OCI-LY1 (cell line): ENCODE measurements at regions not wholly inside any gene's neighbourhood (a gene's known extent, or its start where the extent isn't known, plus 50 kb on each side); places are given as distances from the start of the nearest gene placed in this dataset.

Experiments
- H2AFZ ChIP-seq: fragments of 200-600 bp; sonication (generic), shearing (Covaris generic); 2 replicates; pipeline ENCODE4 v1.6.0; 2014; ENCODE audit warnings: antibody characterized with exemption, mild to moderate bottlenecking, low read length
- H3F3A ChIP-seq: fragments of 200-600 bp; sonication (generic), shearing (Covaris generic); 2 replicates; pipeline ENCODE4 v1.6.0; 2014; ENCODE audit warnings: mild to moderate bottlenecking, antibody characterized with exemption, low read length, moderate library complexity; ENCODE audit not compliant: insufficient read depth
- H3K27ac ChIP-seq: fragments of 200-600 bp; sonication (generic); 2 replicates; pipeline ENCODE4 v1.5.1; 2014; ENCODE audit warnings: low read length, mixed run types, mild to moderate bottlenecking, low read depth; ENCODE audit not compliant: poor library complexity, severe bottlenecking
- H3K27me3 ChIP-seq: fragments of 200-600 bp; sonication (generic); 2 replicates; pipeline ENCODE4 v1.6.0; 2014; ENCODE audit warnings: antibody characterized with exemption, mild to moderate bottlenecking, low read length, moderate library complexity; ENCODE audit not compliant: insufficient read depth
- H3K36me3 ChIP-seq: fragments of 200-600 bp; sonication (generic); 2 replicates; pipeline ENCODE4 v1.6.1; 2014; ENCODE audit warnings: mild to moderate bottlenecking, antibody characterized with exemption, low read length, moderate library complexity, mixed read lengths; ENCODE audit not compliant: insufficient read depth
- H3K4me1 ChIP-seq: fragments of 200-600 bp; sonication (generic); 2 replicates; pipeline ENCODE4 v1.5.1; 2014; ENCODE audit warnings: mild to moderate bottlenecking, low read length, moderate library complexity; ENCODE audit not compliant: insufficient read depth, severe bottlenecking
- H3K4me2 ChIP-seq: fragments of 200-600 bp; sonication (generic), shearing (Covaris generic); 2 replicates; pipeline ENCODE4 v1.6.1; 2014; ENCODE audit warnings: low read length
- H3K4me3 ChIP-seq: fragments of 200-600 bp; sonication (generic); 2 replicates; pipeline ENCODE4 v1.5.1; 2014; ENCODE audit warnings: low read length, low read depth, mild to moderate bottlenecking, mixed read lengths; ENCODE audit not compliant: poor library complexity, severe bottlenecking
- H3K79me2 ChIP-seq: fragments of 200-600 bp; shearing (Covaris generic); 2 replicates; pipeline ENCODE4 v1.6.1; 2016; ENCODE audit warnings: mixed run types, low read length, mixed read lengths; ENCODE audit not compliant: insufficient read depth
- H3K9ac ChIP-seq: fragments of 200-600 bp; sonication (generic), shearing (Covaris generic); 2 replicates; pipeline ENCODE4 v1.6.1; 2014; ENCODE audit warnings: mild to moderate bottlenecking, low read length, mixed read lengths
- H3K9me2 ChIP-seq: fragments of 200-600 bp; sonication (generic), shearing (Covaris generic); 2 replicates; pipeline ENCODE4 v1.6.1; 2014; ENCODE audit warnings: low read depth, mild to moderate bottlenecking, low read length, mixed read lengths
- H3K9me3 ChIP-seq: fragments of 200-600 bp; shearing (Covaris generic); 2 replicates; pipeline ENCODE4 v1.6.1; 2014; ENCODE audit warnings: low read length, mixed read lengths
- H4K20me1 ChIP-seq: fragments of 200-600 bp; sonication (generic), shearing (Covaris generic); 2 replicates; pipeline ENCODE4 v1.6.0; 2016; ENCODE audit warnings: mild to moderate bottlenecking, low read length; ENCODE audit not compliant: insufficient read depth
- EZH2 ChIP-seq: fragments of 200-600 bp; sonication (generic), shearing (Covaris generic); IDR thresholded peaks from 2 replicates; pipeline ENCODE4 v1.8.0; 2017; ENCODE audit warnings: borderline replicate concordance, mixed run types, mild to moderate bottlenecking, antibody characterized with exemption, low read length, moderate library complexity, mixed read lengths
- TF ChIP-seq, protein P1 (sequence below): fragments of 200-600 bp; sonication (generic), shearing (Covaris generic); IDR thresholded peaks from 2 replicates; pipeline ENCODE4 v1.5.1; 2017; ENCODE audit warnings: mild to moderate bottlenecking, antibody characterized with exemption, low read length, moderate library complexity, mixed read lengths

DNA sequence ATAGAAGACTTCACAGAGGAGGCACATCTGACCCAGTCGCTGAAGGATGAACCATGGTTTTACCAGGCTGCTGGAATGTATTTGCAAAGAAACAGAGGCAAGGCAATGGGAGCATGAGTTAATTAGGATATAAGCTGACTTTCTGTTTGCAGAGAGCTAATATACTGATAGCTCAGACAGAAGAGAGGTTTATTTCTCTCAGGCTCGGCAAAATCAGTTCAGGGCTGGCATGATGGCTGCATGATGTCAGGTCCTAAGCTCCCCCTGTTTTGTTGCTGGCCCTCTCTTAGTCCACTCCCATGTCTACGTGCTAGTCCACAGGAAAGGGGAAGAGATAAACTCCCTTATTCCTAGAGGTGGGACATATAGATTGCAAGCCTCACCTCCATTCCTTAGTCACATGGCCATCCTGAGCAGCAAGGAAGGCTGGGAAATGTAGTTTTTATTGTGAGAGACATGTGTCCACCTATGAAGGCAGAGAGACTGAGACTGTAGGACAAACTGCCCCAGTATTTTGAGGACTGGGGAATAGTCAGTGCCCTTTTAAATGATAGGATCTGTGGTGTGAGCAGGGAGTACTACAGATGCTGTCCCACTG, 224.5 kb downstream of the VRK1 start:
- H3K4me2 ChIP-seq = no peak overlapping the region
- H3K36me3 ChIP-seq = no peaks in the 10 kb centered on the region
- no peaks in the 10 kb centered on the region for H4K20me1 ChIP-seq
- no peak overlapping the region for H2AFZ ChIP-seq
- H3K9me3 ChIP-seq = no peaks in the 10 kb centered on the region
- H3K4me1 ChIP-seq = no peaks in the 10 kb centered on the region
- H3K4me3 ChIP-seq = no peak overlapping the region
- H3K9ac ChIP-seq = no peak overlapping the region
- no peak overlapping the region for H3K27ac ChIP-seq
- 0 out of 2 replicates have a peak, but pooled peaks cover 9% of the 10 kb centered on the region for H3K27me3 ChIP-seq
- H3K9me2 ChIP-seq = no peaks in the 10 kb centered on the region
- no peaks in the 10 kb centered on the region for H3K79me2 ChIP-seq
- TF ChIP-seq, protein P1, sequence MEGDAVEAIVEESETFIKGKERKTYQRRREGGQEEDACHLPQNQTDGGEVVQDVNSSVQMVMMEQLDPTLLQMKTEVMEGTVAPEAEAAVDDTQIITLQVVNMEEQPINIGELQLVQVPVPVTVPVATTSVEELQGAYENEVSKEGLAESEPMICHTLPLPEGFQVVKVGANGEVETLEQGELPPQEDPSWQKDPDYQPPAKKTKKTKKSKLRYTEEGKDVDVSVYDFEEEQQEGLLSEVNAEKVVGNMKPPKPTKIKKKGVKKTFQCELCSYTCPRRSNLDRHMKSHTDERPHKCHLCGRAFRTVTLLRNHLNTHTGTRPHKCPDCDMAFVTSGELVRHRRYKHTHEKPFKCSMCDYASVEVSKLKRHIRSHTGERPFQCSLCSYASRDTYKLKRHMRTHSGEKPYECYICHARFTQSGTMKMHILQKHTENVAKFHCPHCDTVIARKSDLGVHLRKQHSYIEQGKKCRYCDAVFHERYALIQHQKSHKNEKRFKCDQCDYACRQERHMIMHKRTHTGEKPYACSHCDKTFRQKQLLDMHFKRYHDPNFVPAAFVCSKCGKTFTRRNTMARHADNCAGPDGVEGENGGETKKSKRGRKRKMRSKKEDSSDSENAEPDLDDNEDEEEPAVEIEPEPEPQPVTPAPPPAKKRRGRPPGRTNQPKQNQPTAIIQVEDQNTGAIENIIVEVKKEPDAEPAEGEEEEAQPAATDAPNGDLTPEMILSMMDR = no peak
- TF ChIP-seq EZH2 = no peak
- no peaks in the 10 kb centered on the region for H3F3A ChIP-seq

DNA sequence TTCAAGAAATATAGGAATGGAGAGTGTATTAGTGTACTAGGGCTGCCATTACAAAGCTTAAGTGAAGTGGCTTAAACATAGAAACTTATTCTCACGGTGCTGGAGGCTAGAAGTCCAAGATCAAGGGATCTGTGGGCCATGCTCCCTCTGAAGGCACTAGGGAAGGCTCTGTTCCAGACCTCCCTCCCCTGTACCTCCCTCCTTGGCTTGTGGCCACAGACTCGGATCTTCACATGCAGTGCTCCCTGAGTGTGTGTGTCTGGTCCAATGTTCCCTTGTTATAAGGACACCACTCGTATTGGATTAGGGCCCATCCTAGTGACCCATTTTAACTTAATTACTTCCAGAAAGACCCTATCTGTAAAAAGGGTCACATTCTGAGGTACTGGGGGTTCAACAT, 225.6 kb downstream of the VRK1 start:
- 0 out of 2 replicates have a peak, but pooled peaks cover 9% of the 10 kb centered on the region for H3K27me3 ChIP-seq
- no peaks in the 10 kb centered on the region for H3K9me3 ChIP-seq
- H4K20me1 ChIP-seq = no peaks in the 10 kb centered on the region
- H3K27ac ChIP-seq = no peak overlapping the region
- no peaks in the 10 kb centered on the region for H3K36me3 ChIP-seq
- H3F3A ChIP-seq = no peaks in the 10 kb centered on the region
- no peak overlapping the region for H3K4me3 ChIP-seq
- H3K9ac ChIP-seq = no peak overlapping the region
- no peaks in the 10 kb centered on the region for H3K4me1 ChIP-seq
- H2AFZ ChIP-seq = no peak overlapping the region
- no peaks in the 10 kb centered on the region for H3K9me2 ChIP-seq
- H3K79me2 ChIP-seq = no peaks in the 10 kb centered on the region
- no peak overlapping the region for H3K4me2 ChIP-seq
- no peak for TF ChIP-seq EZH2
- TF ChIP-seq, protein P1 = no peak

DNA sequence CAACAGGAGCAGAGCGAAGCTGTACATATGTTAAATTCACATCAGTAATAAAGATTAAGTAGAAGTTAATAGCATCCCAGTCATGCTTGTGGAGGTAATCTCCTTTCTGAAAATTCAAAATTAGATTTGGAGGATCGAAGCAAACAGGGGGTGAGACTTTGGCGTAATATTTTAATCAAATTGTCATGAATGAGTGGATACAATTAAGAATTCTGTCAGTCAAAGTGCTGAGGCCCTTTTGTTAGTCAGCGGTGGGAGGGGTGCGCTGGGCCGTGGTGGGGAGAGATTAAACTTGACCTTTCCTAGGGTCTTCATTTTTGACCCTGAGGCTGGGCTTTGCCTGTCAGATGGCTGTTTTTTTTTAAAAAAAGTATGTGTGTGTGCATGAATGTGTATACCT, 226.7 kb downstream of the VRK1 start:
- Histone ChIP-seq H3K27ac (no peak overlapping the region), H3F3A (no peaks in the 10 kb centered on the region), H3K9ac (no peak overlapping the region), H3K4me3 (no peak overlapping the region), H4K20me1 (no peaks in the 10 kb centered on the region), H3K79me2 (no peaks in the 10 kb centered on the region), H3K36me3 (no peaks in the 10 kb centered on the region), H3K9me3 (no peaks in the 10 kb centered on the region), H3K4me2 (no peak overlapping the region), H3K4me1 (no peaks in the 10 kb centered on the region), H3K9me2 (no peaks in the 10 kb centered on the region), H2AFZ (no peak overlapping the region), H3K27me3 (0 out of 2 replicates have a peak, but pooled peaks cover 9% of the 10 kb centered on the region)
- TF ChIP-seq, protein P1 = no peak
- TF ChIP-seq EZH2 = no peak
